ENCODE measurements at regions not wholly inside any gene's neighbourhood (a gene's known extent, or its start where the extent isn't known, plus 50 kb on each side); places are given as distances from the start of the nearest gene placed in this dataset.

DNA sequence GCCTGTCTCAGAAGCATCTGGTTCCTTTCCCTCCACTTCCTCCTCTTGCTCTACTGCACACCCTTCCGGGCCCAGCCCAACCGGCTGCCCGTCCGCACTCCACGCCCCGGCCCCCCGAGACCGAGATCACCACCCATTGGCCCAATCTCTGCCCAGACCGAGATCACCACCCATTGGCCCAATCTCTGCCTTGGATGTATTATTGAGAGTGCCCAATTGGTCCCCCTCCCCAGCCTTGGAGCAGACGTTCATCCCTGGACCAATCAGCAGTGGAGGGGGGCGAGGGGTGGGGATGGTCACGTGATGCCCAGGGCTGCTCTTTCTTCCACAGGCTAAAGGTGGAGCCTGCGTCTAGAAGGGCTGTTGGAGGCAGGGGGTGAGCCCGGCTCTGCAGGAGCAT is 75.6 kb upstream of the TMEM132C start:
- DNase-seq: no peak

- no peak for DNase-seq
Measured at GRCh38 chr12:128204711-128205110, 62.3 kb upstream of the TMEM132C start.

- no peak for DNase-seq
Measured at GRCh38 chr12:128205145-128205544, 61.8 kb upstream of the TMEM132C start.

DNA sequence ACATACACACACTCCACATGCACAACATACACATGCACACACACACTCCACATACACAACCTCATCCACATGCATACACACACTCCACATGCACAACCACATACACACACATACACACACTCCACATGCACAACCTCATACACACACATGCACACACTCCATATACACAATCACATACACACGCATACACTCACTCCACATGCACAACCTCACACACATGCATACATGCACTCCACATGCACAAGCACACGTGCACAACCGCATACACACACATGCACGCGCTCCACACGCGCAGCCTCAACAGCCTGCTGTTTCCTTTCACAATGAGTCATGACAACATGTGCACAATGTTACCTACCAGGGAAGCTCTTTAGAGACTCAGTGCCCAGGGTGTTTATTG is 61.2 kb upstream of the TMEM132C start:
- DNase-seq: no peak

Data from hematopoietic multipotent progenitor cell treated with erythropoietin and hydrocortisone succinate and interleukin-3 and kit ligand, for 6 days (in vitro differentiated cells).